Osteoblast (primary cell): ENCODE measurements at regions not wholly inside any gene's neighbourhood (a gene's known extent, or its start where the extent isn't known, plus 50 kb on each side); places are given as distances from the start of the nearest gene placed in this dataset.

Source experiments
- DNase-seq: peaks from one replicate; pipeline ENCODE4 v3.0.0; 2011; ENCODE audit warnings: low spot score, mixed read lengths; ENCODE audit not compliant: insufficient read length; ENCODE audit errors: missing footprints
- H2AFZ ChIP-seq: 2 replicates; pipeline ENCODE4 v1.6.0; 2011; ENCODE audit warnings: mild to moderate bottlenecking, low read length
- H3K27ac ChIP-seq: 2 replicates; pipeline ENCODE4 v1.5.1; 2011; ENCODE audit warnings: mild to moderate bottlenecking, low read depth, low read length, moderate library complexity
- H3K27me3 ChIP-seq: 2 replicates; pipeline ENCODE4 v1.6.0; 2012; ENCODE audit warnings: mild to moderate bottlenecking, control low read depth, inconsistent platforms, low read length, moderate library complexity; ENCODE audit not compliant: insufficient read depth
- H3K36me3 ChIP-seq: 2 replicates; pipeline ENCODE4 v1.5.1; 2011; ENCODE audit warnings: mild to moderate bottlenecking, low read length, control low read depth, moderate library complexity; ENCODE audit not compliant: insufficient read depth
- H3K4me1 ChIP-seq: 2 replicates; pipeline ENCODE4 v1.5.1; 2011; ENCODE audit warnings: mild to moderate bottlenecking, low read length, control low read depth, moderate library complexity; ENCODE audit not compliant: insufficient read depth
- H3K4me2 ChIP-seq: 2 replicates; pipeline ENCODE4 v1.6.0; 2011; ENCODE audit warnings: mild to moderate bottlenecking, low read length; ENCODE audit not compliant: insufficient read depth
- H3K4me3 ChIP-seq: fragments of 200-600 bp; sonication (generic); 3 replicates; pipeline ENCODE4 v1.5.1; 2012; ENCODE audit warnings: mild to moderate bottlenecking, low read length, inconsistent platforms; ENCODE audit not compliant: insufficient read depth
- H3K79me2 ChIP-seq: 2 replicates; pipeline ENCODE4 v1.6.0; 2012; ENCODE audit warnings: mild to moderate bottlenecking, low read length, control low read depth, inconsistent platforms; ENCODE audit not compliant: insufficient read depth
- H3K9me3 ChIP-seq: 2 replicates; pipeline ENCODE4 v1.5.1; 2011; ENCODE audit warnings: low read depth, low read length, control low read depth
- H4K20me1 ChIP-seq: 2 replicates; pipeline ENCODE4 v1.6.0; 2012; ENCODE audit warnings: mild to moderate bottlenecking, low read length, control low read depth; ENCODE audit not compliant: insufficient read depth
- TF ChIP-seq, protein P1 (sequence below): IDR thresholded peaks from 2 replicates; pipeline ENCODE4 v1.5.1; 2011; ENCODE audit warnings: mild to moderate bottlenecking, low read depth, low read length, moderate library complexity; ENCODE audit errors: extremely low read depth

DNA sequence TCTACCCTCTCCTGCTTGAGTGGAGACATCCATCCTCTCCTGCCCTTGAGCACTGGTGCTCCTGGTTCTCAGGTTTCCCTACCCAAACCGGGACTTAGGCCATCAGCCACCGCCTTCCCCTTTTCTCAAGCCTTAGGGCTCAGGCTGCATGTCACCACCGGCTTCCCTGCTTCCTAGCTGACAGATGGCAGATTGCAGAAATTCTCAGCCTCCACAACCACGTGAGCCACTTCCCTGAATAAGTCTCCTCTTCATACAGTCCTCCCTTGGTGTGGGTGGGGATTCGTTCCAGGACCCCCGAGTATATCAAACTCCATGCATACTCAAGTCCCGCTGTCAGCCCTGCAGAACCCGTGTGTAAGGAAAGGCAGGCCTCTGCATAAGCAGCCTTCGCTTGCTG lies 203.5 kb upstream of the ZNF32 start:
- Histone ChIP-seq H3K79me2 (no peaks in the 10 kb centered on the region), H3K4me2 (no peak overlapping the region), H3K36me3 (no peaks in the 10 kb centered on the region), H3K27me3 (no peaks in the 10 kb centered on the region), H3K9me3 (no peaks in the 10 kb centered on the region), H3K4me1 (peaks cover 13% of the 10 kb centered on the region), H4K20me1 (no peaks in the 10 kb centered on the region), H3K4me3 (no peak overlapping the region), H3K27ac (no peak overlapping the region), H2AFZ (no peak overlapping the region)
- TF ChIP-seq, protein P1, sequence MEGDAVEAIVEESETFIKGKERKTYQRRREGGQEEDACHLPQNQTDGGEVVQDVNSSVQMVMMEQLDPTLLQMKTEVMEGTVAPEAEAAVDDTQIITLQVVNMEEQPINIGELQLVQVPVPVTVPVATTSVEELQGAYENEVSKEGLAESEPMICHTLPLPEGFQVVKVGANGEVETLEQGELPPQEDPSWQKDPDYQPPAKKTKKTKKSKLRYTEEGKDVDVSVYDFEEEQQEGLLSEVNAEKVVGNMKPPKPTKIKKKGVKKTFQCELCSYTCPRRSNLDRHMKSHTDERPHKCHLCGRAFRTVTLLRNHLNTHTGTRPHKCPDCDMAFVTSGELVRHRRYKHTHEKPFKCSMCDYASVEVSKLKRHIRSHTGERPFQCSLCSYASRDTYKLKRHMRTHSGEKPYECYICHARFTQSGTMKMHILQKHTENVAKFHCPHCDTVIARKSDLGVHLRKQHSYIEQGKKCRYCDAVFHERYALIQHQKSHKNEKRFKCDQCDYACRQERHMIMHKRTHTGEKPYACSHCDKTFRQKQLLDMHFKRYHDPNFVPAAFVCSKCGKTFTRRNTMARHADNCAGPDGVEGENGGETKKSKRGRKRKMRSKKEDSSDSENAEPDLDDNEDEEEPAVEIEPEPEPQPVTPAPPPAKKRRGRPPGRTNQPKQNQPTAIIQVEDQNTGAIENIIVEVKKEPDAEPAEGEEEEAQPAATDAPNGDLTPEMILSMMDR = no peak
- no peak for DNase-seq

DNA sequence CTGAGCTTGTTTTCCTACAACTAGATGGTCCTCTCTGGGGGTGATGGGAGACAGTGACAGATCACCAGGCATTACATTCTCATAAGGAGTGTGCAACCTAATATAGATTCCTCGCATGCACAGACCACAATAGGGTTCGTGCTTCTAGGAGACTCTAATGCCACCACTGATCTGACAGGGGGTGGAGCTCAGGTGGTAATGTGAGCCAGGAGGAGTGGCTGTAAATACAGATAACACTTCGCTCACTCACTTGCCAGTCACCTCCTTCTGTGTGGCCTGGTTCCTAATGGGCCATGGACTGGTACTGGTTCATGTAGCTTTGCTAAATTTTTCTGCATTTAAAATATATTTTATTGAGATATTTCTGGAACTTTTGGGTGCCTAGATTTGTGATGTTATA lies 202.3 kb upstream of the ZNF32 start:
- Histone ChIP-seq H4K20me1 (no peaks in the 10 kb centered on the region), H2AFZ (no peak overlapping the region), H3K4me1 (peaks cover 16% of the 10 kb centered on the region), H3K4me2 (no peak overlapping the region), H3K27ac (no peak overlapping the region), H3K4me3 (no peak overlapping the region), H3K79me2 (no peaks in the 10 kb centered on the region), H3K9me3 (no peaks in the 10 kb centered on the region), H3K27me3 (no peaks in the 10 kb centered on the region), H3K36me3 (no peaks in the 10 kb centered on the region)
- no peak for DNase-seq
- TF ChIP-seq, protein P1 = no peak

DNA sequence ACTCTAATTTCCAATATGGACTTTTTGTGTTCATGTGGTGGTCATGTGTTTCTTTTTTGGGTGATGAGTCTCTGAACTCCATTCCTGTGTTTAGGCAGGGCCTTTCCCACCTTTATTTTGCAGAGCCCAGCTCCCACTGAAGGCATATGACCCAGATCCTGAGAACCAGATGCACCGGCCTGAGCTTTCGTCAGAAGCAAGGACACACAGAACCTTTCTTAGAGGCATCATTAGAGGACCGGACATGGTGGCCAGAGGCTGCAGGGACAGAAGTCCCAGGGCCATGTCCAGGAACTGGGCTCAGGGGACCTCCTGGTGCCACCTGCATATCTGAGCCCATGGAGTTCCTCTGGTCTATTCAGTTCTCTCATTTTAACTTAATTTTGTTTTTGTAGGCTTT lies 200.9 kb upstream of the ZNF32 start:
- H3K79me2 ChIP-seq = no peaks in the 10 kb centered on the region
- H2AFZ ChIP-seq = no peak overlapping the region
- no peaks in the 10 kb centered on the region for H4K20me1 ChIP-seq
- H3K27me3 ChIP-seq = no peaks in the 10 kb centered on the region
- H3K9me3 ChIP-seq = no peaks in the 10 kb centered on the region
- peaks cover 30% of the 10 kb centered on the region for H3K4me1 ChIP-seq
- H3K4me3 ChIP-seq = no peak overlapping the region
- no peaks in the 10 kb centered on the region for H3K36me3 ChIP-seq
- DNase-seq = no peak
- TF ChIP-seq, protein P1 = no peak
- H3K4me2 ChIP-seq = no peak overlapping the region
- H3K27ac ChIP-seq = no peak overlapping the region

DNA sequence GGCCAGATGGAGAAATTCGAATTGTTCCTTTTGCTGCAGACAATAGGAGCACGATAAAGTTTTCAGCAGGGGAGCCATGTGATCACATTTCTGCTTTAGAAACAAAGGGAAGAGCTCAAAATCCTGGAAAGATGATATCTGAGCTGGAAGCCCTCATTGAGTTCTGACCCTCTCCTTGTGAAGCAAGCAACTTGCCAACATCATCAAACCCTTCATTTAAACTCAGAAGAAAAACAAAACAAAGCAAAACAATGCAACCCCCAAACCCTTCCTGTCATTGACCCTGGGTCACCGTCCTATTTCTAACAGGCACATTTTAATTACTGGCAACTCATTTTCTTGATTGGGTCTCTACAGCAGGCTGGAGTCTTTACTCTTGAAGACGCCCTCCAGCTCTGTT lies 198.3 kb upstream of the ZNF32 start:
- TF ChIP-seq, protein P1 = no peak
- no peak for DNase-seq
- H3K27ac ChIP-seq = no peak overlapping the region
- H3K4me3 ChIP-seq = no peak overlapping the region
- H3K9me3 ChIP-seq = no peaks in the 10 kb centered on the region
- H3K79me2 ChIP-seq = no peaks in the 10 kb centered on the region
- no peaks in the 10 kb centered on the region for H4K20me1 ChIP-seq
- H3K4me2 ChIP-seq = peak overlapping the region; percentile 8
- no peaks in the 10 kb centered on the region for H3K36me3 ChIP-seq
- H3K4me1 ChIP-seq = peaks cover 43% of the 10 kb centered on the region
- no peaks in the 10 kb centered on the region for H3K27me3 ChIP-seq
- H2AFZ ChIP-seq = no peak overlapping the region
